HG02885 (cell line): ENCODE measurements at regions not wholly inside any gene's neighbourhood (a gene's known extent, or its start where the extent isn't known, plus 50 kb on each side); places are given as distances from the start of the nearest gene placed in this dataset.
"Not testable (repeated sequence)": the region's sequence is repeated elsewhere in the genome, so short reads cannot be mapped to it uniquely, and the experiment has no call there.

ENCODE experiments used
- ATAC-seq: cut with Tn5 transposase; IDR thresholded peaks from one replicate; pipeline ENCODE4 v1.9.1; 2021; ENCODE audit warnings: mild to moderate bottlenecking; ENCODE audit not compliant: unreplicated experiment, poor library complexity

GRCh38 chr9:75273055-75273454 is 184.7 kb downstream of the OSTF1 start:
- ATAC-seq, result not testable (repeated sequence)

- ATAC-seq, result no peak
These were observed 186.5 kb downstream of the OSTF1 start for GRCh38 chr9:75274781-75275180.

- no peak for ATAC-seq
These were observed 193.7 kb downstream of the OSTF1 start for GRCh38 chr9:75282047-75282446.

GRCh38 chr9:75289332-75289731 is 201.0 kb downstream of the OSTF1 start:
- no peak for ATAC-seq

GRCh38 chr9:75299324-75299723 is 211.0 kb downstream of the OSTF1 start:
- no peak for ATAC-seq

GRCh38 chr9:75333624-75334023 is 245.3 kb downstream of the OSTF1 start:
- no peak for ATAC-seq

GRCh38 chr9:75358846-75359245 is 270.5 kb downstream of the OSTF1 start:
- ATAC-seq, result no peak

GRCh38 chr9:75359638-75360037 is 271.3 kb downstream of the OSTF1 start:
- ATAC-seq, result no peak

- ATAC-seq, result no peak
These were observed 271.9 kb downstream of the OSTF1 start for GRCh38 chr9:75360252-75360651.

GRCh38 chr9:75362446-75362845 is 274.1 kb downstream of the OSTF1 start:
- ATAC-seq, result not testable (repeated sequence)

GRCh38 chr9:75365196-75365595 is 276.9 kb downstream of the OSTF1 start:
- no peak for ATAC-seq

- ATAC-seq, result no peak
These were observed 281.7 kb downstream of the OSTF1 start for GRCh38 chr9:75369989-75370388.

- ATAC-seq, result no peak
These were observed 284.4 kb downstream of the OSTF1 start for GRCh38 chr9:75372499-75373268.

GRCh38 chr9:75376680-75377254 is 288.5 kb downstream of the OSTF1 start:
- ATAC-seq, result no peak

GRCh38 chr9:75378036-75378435 is 289.7 kb downstream of the OSTF1 start:
- no peak for ATAC-seq

- no peak for ATAC-seq
These were observed 290.6 kb downstream of the OSTF1 start for GRCh38 chr9:75378926-75379325.

GRCh38 chr9:75382126-75382525 is 293.8 kb downstream of the OSTF1 start:
- no peak for ATAC-seq

- not testable (repeated sequence) for ATAC-seq
These were observed 295.2 kb downstream of the OSTF1 start for GRCh38 chr9:75383420-75384034.

- no peak for ATAC-seq
These were observed 296.9 kb downstream of the OSTF1 start for GRCh38 chr9:75385236-75385635.

GRCh38 chr9:75389101-75389500 is 300.8 kb downstream of the OSTF1 start:
- no peak for ATAC-seq

- no peak for ATAC-seq
These were observed 302.6 kb downstream of the OSTF1 start for GRCh38 chr9:75390951-75391350.

GRCh38 chr9:75391497-75391896 is 303.2 kb downstream of the OSTF1 start:
- no peak for ATAC-seq
